Muscle layer of colon (tissue), 2 donors: ENCODE measurements at regions not wholly inside any gene's neighbourhood (a gene's known extent, or its start where the extent isn't known, plus 50 kb on each side); places are given as distances from the start of the nearest gene placed in this dataset.
"Not testable (repeated sequence)": the region's sequence is repeated elsewhere in the genome, so short reads cannot be mapped to it uniquely, and the experiment has no call there.

Source experiments
- H3K27ac ChIP-seq: one replicate; pipeline ENCODE4 v1.7.0; 2013; ENCODE audit warnings: low read depth, mild to moderate bottlenecking, low read length, moderate library complexity
- H3K27me3 ChIP-seq, 2 donors: one replicate each; pipeline ENCODE4 v1.7.0; 2013; ENCODE audit warnings: low read length in 2 of 2, mild to moderate bottlenecking in 2 of 2; ENCODE audit not compliant: insufficient read depth in 2 of 2, control insufficient read depth in 1 of 2
- H3K36me3 ChIP-seq: one replicate; pipeline ENCODE4 v1.7.0; 2013; ENCODE audit warnings: mild to moderate bottlenecking, low read length; ENCODE audit not compliant: insufficient read depth
- H3K4me1 ChIP-seq: one replicate; pipeline ENCODE4 v1.7.0; 2013; ENCODE audit warnings: mild to moderate bottlenecking, low read length; ENCODE audit not compliant: insufficient read depth
- H3K4me3 ChIP-seq, 2 donors: one replicate each; pipeline ENCODE4 v1.7.0; 2013; ENCODE audit warnings: low read length in 2 of 2, low read depth in 1 of 2, mild to moderate bottlenecking in 1 of 2, moderate library complexity in 1 of 2
- H3K9ac ChIP-seq: one replicate; pipeline ENCODE4 v1.7.0; 2013; ENCODE audit warnings: low read length
- H3K9me3 ChIP-seq: one replicate; pipeline ENCODE4 v1.7.0; 2013; ENCODE audit warnings: mild to moderate bottlenecking, low read length
- donor health status: abdominal sarcoma.
- donor health status: Adenocarcinoma of cecum.

GRCh38 chr3:18188491-18188890, 236.6 kb downstream of the SATB1 start:
- H3K27ac ChIP-seq, result no peak overlapping the region
- H3K4me3 ChIP-seq, result no peak overlapping the region
- no peaks in the 10 kb centered on the region for H3K36me3 ChIP-seq
- H3K4me1 ChIP-seq, result no peaks in the 10 kb centered on the region
- no peaks in the 10 kb centered on the region for H3K27me3 ChIP-seq
- H3K9ac ChIP-seq, result no peak overlapping the region
- no peaks in the 10 kb centered on the region for H3K9me3 ChIP-seq

GRCh38 chr3:18185624-18186023, 239.5 kb downstream of the SATB1 start:
- no peaks in the 10 kb centered on the region for H3K36me3 ChIP-seq
- H3K9ac ChIP-seq, result no peak overlapping the region
- H3K27me3 ChIP-seq, result no peaks in the 10 kb centered on the region
- H3K27ac ChIP-seq, result no peak overlapping the region
- no peaks in the 10 kb centered on the region for H3K9me3 ChIP-seq
- H3K4me3 ChIP-seq, result no peak overlapping the region
- no peaks in the 10 kb centered on the region for H3K4me1 ChIP-seq

DNA sequence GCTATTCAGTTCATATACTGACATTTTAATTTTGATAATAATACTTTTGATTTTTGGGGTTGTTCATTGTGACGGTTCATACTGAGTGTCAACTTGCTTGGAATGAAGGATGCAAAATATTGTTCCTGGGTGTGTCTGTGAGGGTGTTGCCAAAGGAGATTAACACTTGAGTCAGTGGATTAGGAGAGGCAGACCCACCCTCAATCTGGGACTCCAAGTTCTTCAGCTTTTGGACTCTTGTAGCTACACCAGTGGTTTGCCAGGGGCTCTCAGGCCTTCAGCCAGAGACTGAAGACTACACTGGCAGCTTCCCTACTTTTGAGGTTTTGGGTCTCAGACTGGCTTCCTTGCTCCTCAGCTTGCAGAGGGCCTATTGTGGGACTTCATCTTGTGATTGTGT, 242.2 kb downstream of the SATB1 start:
- not testable (repeated sequence) for H3K4me3 ChIP-seq, H3K27me3 ChIP-seq, H3K9ac ChIP-seq, H3K27ac ChIP-seq, H3K36me3 ChIP-seq, H3K9me3 ChIP-seq, H3K4me1 ChIP-seq

DNA sequence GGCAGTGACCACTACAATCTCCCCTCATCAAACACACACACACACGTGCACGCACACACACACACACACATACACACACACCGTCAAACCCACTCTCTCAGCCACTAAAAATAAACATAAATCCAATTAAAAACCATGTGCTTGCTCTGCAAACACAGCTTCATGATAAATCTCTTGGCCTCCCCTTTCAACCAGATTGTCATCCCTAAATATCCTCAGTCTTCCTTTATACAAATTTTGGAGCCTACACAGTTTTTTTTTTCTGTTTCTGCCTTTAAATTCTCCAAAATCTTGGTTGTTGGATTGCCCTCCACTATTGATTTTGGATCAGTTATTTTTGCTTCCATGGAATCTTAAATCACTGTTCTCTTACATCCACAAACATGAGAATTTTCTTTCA, 245.6 kb downstream of the SATB1 start:
- Histone ChIP-seq H3K9ac (no peak overlapping the region), H3K4me3 (no peak overlapping the region)

GRCh38 chr3:18177271-18177670, 247.9 kb downstream of the SATB1 start:
- Histone ChIP-seq H3K4me3 (no peak overlapping the region), H3K36me3 (no peaks in the 10 kb centered on the region), H3K27ac (no peak overlapping the region), H3K4me1 (no peaks in the 10 kb centered on the region), H3K27me3 (no peaks in the 10 kb centered on the region), H3K9me3 (no peaks in the 10 kb centered on the region), H3K9ac (no peak overlapping the region)

More for the DNA sequence above, 245.6 kb downstream of the SATB1 start:
- H3K27me3 ChIP-seq, result no peaks in the 10 kb centered on the region
- H3K4me1 ChIP-seq, result no peaks in the 10 kb centered on the region
- H3K27ac ChIP-seq, result no peak overlapping the region
- H3K9me3 ChIP-seq, result no peaks in the 10 kb centered on the region
- H3K36me3 ChIP-seq, result no peaks in the 10 kb centered on the region

DNA sequence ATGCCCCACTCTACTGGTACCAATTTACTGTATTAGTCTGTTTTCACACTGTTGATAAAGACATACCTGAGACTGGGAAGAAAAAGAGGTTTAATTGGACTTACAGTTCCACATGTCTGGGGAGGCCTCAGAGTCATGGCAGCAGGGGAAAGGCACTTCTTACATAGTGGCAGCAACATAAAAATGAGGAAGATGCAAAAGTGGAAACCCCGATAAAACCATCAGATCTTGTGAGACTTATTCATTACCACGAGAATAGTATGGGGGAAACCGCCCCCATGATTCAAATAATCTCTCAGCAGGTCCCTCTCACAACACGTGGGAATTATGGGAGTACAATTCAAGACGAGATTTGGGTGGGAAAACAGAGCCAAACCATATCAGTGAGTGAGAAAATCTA, 251.2 kb downstream of the SATB1 start:
- H3K9me3 ChIP-seq, H3K36me3 ChIP-seq, H3K4me1 ChIP-seq, H3K27me3 ChIP-seq, H3K4me3 ChIP-seq, H3K27ac ChIP-seq, H3K9ac ChIP-seq: not testable (repeated sequence)

DNA sequence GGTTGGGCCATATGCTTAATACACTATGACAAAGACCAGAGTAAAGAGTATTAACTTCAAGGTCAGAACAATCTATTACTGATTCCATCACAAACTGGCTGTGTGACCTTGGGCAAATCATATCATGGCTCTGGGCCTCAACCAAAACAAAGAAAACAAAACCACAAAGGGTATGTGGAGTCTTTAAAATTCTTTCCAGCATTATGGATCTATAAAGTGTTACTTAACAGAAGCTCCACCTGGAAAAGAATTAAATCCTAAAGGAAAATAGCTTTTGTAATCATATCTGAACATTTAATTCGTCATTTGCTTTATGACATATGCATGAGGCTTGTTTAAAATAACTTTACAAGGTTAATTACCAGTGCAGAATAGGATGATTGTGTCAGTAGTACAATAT, 265.5 kb downstream of the SATB1 start:
- no peaks in the 10 kb centered on the region for H3K9me3 ChIP-seq
- H3K36me3 ChIP-seq, result no peaks in the 10 kb centered on the region
- H3K27ac ChIP-seq, result no peak overlapping the region
- no peaks in the 10 kb centered on the region for H3K27me3 ChIP-seq
- peaks cover 3% of the 10 kb centered on the region for H3K4me1 ChIP-seq
- H3K9ac ChIP-seq, result no peak overlapping the region
- H3K4me3 ChIP-seq, result no peak overlapping the region

DNA sequence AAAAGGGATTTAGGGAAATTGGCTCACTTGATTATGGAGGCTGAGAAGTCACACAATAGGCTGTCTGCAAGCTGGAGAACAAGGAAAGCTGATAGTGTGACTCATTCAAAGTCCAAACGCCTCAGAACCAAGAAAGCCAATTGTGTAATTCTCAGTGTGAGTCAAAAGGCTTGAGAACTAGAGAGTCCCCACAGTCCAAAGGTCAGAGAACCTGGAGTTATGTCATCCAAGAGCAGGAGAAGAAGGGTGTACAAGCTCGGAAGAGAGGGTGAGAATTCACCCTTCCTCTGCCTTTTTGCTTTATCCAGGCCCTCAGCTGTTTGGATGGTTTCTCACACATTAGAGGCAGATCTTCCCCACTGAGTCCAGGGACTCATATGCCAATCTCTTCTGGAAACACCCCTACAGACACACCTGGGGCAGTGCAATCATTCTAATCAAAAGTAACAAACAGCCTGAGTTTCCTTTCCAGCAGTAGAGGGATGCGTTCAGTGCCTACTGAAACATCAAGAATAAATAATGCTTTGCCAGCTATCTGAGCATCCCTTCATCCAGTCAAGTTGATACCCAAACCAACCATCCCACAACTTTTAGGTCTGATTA, 271.5 kb downstream of the SATB1 start:
- no peak overlapping the region for H3K27ac ChIP-seq
- no peaks in the 10 kb centered on the region for H3K27me3 ChIP-seq
- no peak overlapping the region for H3K4me3 ChIP-seq
- no peak overlapping the region for H3K9ac ChIP-seq
- no peaks in the 10 kb centered on the region for H3K36me3 ChIP-seq
- no peaks in the 10 kb centered on the region for H3K9me3 ChIP-seq
- no peaks in the 10 kb centered on the region for H3K4me1 ChIP-seq

DNA sequence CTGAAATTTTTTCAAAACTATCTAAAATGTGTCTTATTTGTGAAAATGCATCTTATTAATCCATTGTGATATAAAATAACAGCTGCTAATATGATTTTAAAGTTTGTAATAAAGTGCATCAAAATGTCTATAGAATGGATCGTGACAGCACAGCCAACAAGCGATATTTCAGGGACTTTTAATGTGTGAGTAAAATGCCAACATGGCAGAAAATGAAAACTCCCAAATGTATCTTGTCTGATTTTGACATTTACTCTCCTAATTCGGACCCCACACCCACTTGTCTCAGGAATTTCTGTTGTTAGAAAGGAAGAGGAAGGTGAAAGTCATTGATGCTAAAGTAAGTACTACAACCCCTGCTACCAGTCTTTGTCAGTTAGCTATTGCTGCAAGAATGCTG, 273.9 kb downstream of the SATB1 start:
- H3K4me1 ChIP-seq, result no peaks in the 10 kb centered on the region
- no peaks in the 10 kb centered on the region for H3K27me3 ChIP-seq
- no peak overlapping the region for H3K9ac ChIP-seq
- no peaks in the 10 kb centered on the region for H3K36me3 ChIP-seq
- no peak overlapping the region for H3K27ac ChIP-seq
- H3K4me3 ChIP-seq, result no peak overlapping the region
- H3K9me3 ChIP-seq, result no peaks in the 10 kb centered on the region

GRCh38 chr3:18149935-18150334, 275.2 kb downstream of the SATB1 start:
- H3K9ac ChIP-seq, result no peak overlapping the region
- H3K4me1 ChIP-seq, result no peaks in the 10 kb centered on the region
- H3K27me3 ChIP-seq, result no peaks in the 10 kb centered on the region
- H3K4me3 ChIP-seq, result no peak overlapping the region
- no peaks in the 10 kb centered on the region for H3K9me3 ChIP-seq
- H3K27ac ChIP-seq, result no peak overlapping the region
- H3K36me3 ChIP-seq, result no peaks in the 10 kb centered on the region

- no peak overlapping the region for H3K9ac ChIP-seq
- no peak overlapping the region for H3K4me3 ChIP-seq
- no peaks in the 10 kb centered on the region for H3K36me3 ChIP-seq
- H3K27ac ChIP-seq, result no peak overlapping the region
- H3K9me3 ChIP-seq, result no peaks in the 10 kb centered on the region
- no peaks in the 10 kb centered on the region for H3K4me1 ChIP-seq
- H3K27me3 ChIP-seq, result no peaks in the 10 kb centered on the region
These were observed 275.8 kb downstream of the SATB1 start for GRCh38 chr3:18149386-18149785.

GRCh38 chr3:18144571-18144970, 280.6 kb downstream of the SATB1 start:
- H3K27me3 ChIP-seq, result no peaks in the 10 kb centered on the region
- H3K27ac ChIP-seq, result no peak overlapping the region
- H3K4me3 ChIP-seq, result no peak overlapping the region
- no peaks in the 10 kb centered on the region for H3K4me1 ChIP-seq
- H3K9me3 ChIP-seq, result no peaks in the 10 kb centered on the region
- H3K36me3 ChIP-seq, result no peaks in the 10 kb centered on the region
- H3K9ac ChIP-seq, result no peak overlapping the region
